Osteoblast (primary cell): ENCODE measurements at regions not wholly inside any gene's neighbourhood (a gene's known extent, or its start where the extent isn't known, plus 50 kb on each side); places are given as distances from the start of the nearest gene placed in this dataset.
A peak's percentile ranks its signal among the peaks of the same experiment; 100 is the strongest.

Experiments used
- DNase-seq: peaks from one replicate; pipeline ENCODE4 v3.0.0; 2011; ENCODE audit warnings: low spot score, mixed read lengths; ENCODE audit not compliant: insufficient read length; ENCODE audit errors: missing footprints
- H2AFZ ChIP-seq: 2 replicates; pipeline ENCODE4 v1.6.0; 2011; ENCODE audit warnings: mild to moderate bottlenecking, low read length
- H3K27ac ChIP-seq: 2 replicates; pipeline ENCODE4 v1.5.1; 2011; ENCODE audit warnings: mild to moderate bottlenecking, low read depth, low read length, moderate library complexity
- H3K27me3 ChIP-seq: 2 replicates; pipeline ENCODE4 v1.6.0; 2012; ENCODE audit warnings: mild to moderate bottlenecking, control low read depth, inconsistent platforms, low read length, moderate library complexity; ENCODE audit not compliant: insufficient read depth
- H3K36me3 ChIP-seq: 2 replicates; pipeline ENCODE4 v1.5.1; 2011; ENCODE audit warnings: mild to moderate bottlenecking, low read length, control low read depth, moderate library complexity; ENCODE audit not compliant: insufficient read depth
- H3K4me1 ChIP-seq: 2 replicates; pipeline ENCODE4 v1.5.1; 2011; ENCODE audit warnings: mild to moderate bottlenecking, low read length, control low read depth, moderate library complexity; ENCODE audit not compliant: insufficient read depth
- H3K4me2 ChIP-seq: 2 replicates; pipeline ENCODE4 v1.6.0; 2011; ENCODE audit warnings: mild to moderate bottlenecking, low read length; ENCODE audit not compliant: insufficient read depth
- H3K4me3 ChIP-seq: fragments of 200-600 bp; sonication (generic); 3 replicates; pipeline ENCODE4 v1.5.1; 2012; ENCODE audit warnings: mild to moderate bottlenecking, low read length, inconsistent platforms; ENCODE audit not compliant: insufficient read depth
- H3K79me2 ChIP-seq: 2 replicates; pipeline ENCODE4 v1.6.0; 2012; ENCODE audit warnings: mild to moderate bottlenecking, low read length, control low read depth, inconsistent platforms; ENCODE audit not compliant: insufficient read depth
- H3K9me3 ChIP-seq: 2 replicates; pipeline ENCODE4 v1.5.1; 2011; ENCODE audit warnings: low read depth, low read length, control low read depth
- H4K20me1 ChIP-seq: 2 replicates; pipeline ENCODE4 v1.6.0; 2012; ENCODE audit warnings: mild to moderate bottlenecking, low read length, control low read depth; ENCODE audit not compliant: insufficient read depth
- CTCF ChIP-seq: IDR thresholded peaks from 2 replicates; pipeline ENCODE4 v1.5.1; 2011; ENCODE audit warnings: mild to moderate bottlenecking, low read depth, low read length, moderate library complexity; ENCODE audit errors: extremely low read depth

- H2AFZ ChIP-seq, result no peak overlapping the region
- no peak overlapping the region for H3K4me3 ChIP-seq
- H3K79me2 ChIP-seq, result no peaks in the 10 kb centered on the region
- no peaks in the 10 kb centered on the region for H3K36me3 ChIP-seq
- no peak overlapping the region for H3K4me2 ChIP-seq
- peaks cover 52% of the 10 kb centered on the region for H3K4me1 ChIP-seq
- H3K27ac ChIP-seq, result peak overlapping the region; percentile 64
- no peaks in the 10 kb centered on the region for H3K9me3 ChIP-seq
- H3K27me3 ChIP-seq, result no peaks in the 10 kb centered on the region
- DNase-seq, result peak; percentile 48
- no peak for TF ChIP-seq CTCF
- H4K20me1 ChIP-seq, result no peaks in the 10 kb centered on the region
These were observed 83.1 kb upstream of the STEAP1B start for GRCh38 chr7:22582863-22583622.

- Histone ChIP-seq H3K4me2 (no peak overlapping the region), H2AFZ (no peak overlapping the region), H3K27ac (no peak overlapping the region), H3K36me3 (no peaks in the 10 kb centered on the region), H3K4me1 (peaks cover 50% of the 10 kb centered on the region), H4K20me1 (no peaks in the 10 kb centered on the region), H3K79me2 (no peaks in the 10 kb centered on the region), H3K9me3 (no peaks in the 10 kb centered on the region), H3K4me3 (no peak overlapping the region), H3K27me3 (no peaks in the 10 kb centered on the region)
- TF ChIP-seq CTCF, result no peak
- DNase-seq, result no peak
These were observed 81.1 kb upstream of the STEAP1B start for GRCh38 chr7:22581099-22581498.

GRCh38 chr7:22579961-22580360 lies 80.0 kb upstream of the STEAP1B start:
- no peaks in the 10 kb centered on the region for H3K36me3 ChIP-seq
- peaks cover 43% of the 10 kb centered on the region for H3K4me1 ChIP-seq
- TF ChIP-seq CTCF, result no peak
- H3K4me3 ChIP-seq, result no peak overlapping the region
- no peak for DNase-seq
- H4K20me1 ChIP-seq, result no peaks in the 10 kb centered on the region
- no peaks in the 10 kb centered on the region for H3K27me3 ChIP-seq
- H3K27ac ChIP-seq, result peak overlapping the region; percentile 100
- no peaks in the 10 kb centered on the region for H3K9me3 ChIP-seq
- no peaks in the 10 kb centered on the region for H3K79me2 ChIP-seq
- H2AFZ ChIP-seq, result no peak overlapping the region
- H3K4me2 ChIP-seq, result no peak overlapping the region

GRCh38 chr7:22578007-22578733 lies 78.2 kb upstream of the STEAP1B start:
- H3K4me1 ChIP-seq, result peaks cover 34% of the 10 kb centered on the region
- no peaks in the 10 kb centered on the region for H3K27me3 ChIP-seq
- no peak for TF ChIP-seq CTCF
- H3K27ac ChIP-seq, result peak overlapping the region; percentile 100
- H3K9me3 ChIP-seq, result no peaks in the 10 kb centered on the region
- no peaks in the 10 kb centered on the region for H3K79me2 ChIP-seq
- H3K36me3 ChIP-seq, result no peaks in the 10 kb centered on the region
- no peaks in the 10 kb centered on the region for H4K20me1 ChIP-seq
- H3K4me3 ChIP-seq, result peak overlapping the region; percentile 33
- DNase-seq, result no peak
- H3K4me2 ChIP-seq, result peak overlapping the region; percentile 72
- H2AFZ ChIP-seq, result no peak overlapping the region
